Calu3 (cell line): ENCODE measurements at regions not wholly inside any gene's neighbourhood (a gene's known extent, or its start where the extent isn't known, plus 50 kb on each side); places are given as distances from the start of the nearest gene placed in this dataset.
"Not testable (repeated sequence)": the region's sequence is repeated elsewhere in the genome, so short reads cannot be mapped to it uniquely, and the experiment has no call there.

Experiments
- BruUV-seq: library from RNA; stranded (reverse); fragments of 400-500 nt; replicated peaks from 2 replicates; lab custom pipeline; 2021; lab: Mats Ljungman, UMichigan
- CTCF ChIA-PET: fragments of 300-600 bp; sonication (Branson Sonifier 250); formaldehyde crosslinking; loops from one replicate; lab custom pipeline; 2022; ENCODE audit warnings: antibody characterized with exemption; lab: Charles Lee
- DNase-seq: peaks from one replicate; pipeline ENCODE4 v3.0.0; 2022
- H3K27ac Mint-ChIP-seq: one replicate; pipeline ENCODE4 v1.8.0; 2022; ENCODE audit warnings: mixed read lengths; ENCODE audit not compliant: unreplicated experiment
- H3K27me3 Mint-ChIP-seq: one replicate; pipeline ENCODE4 v1.8.0; 2022; ENCODE audit warnings: mixed read lengths; ENCODE audit not compliant: unreplicated experiment
- H3K36me3 Mint-ChIP-seq: one replicate; pipeline ENCODE4 v1.8.0; 2022; ENCODE audit warnings: mild to moderate bottlenecking, moderate library complexity, mixed read lengths; ENCODE audit not compliant: insufficient read depth, unreplicated experiment
- H3K4me1 Mint-ChIP-seq: one replicate; pipeline ENCODE4 v1.8.0; 2022; ENCODE audit warnings: mild to moderate bottlenecking, low read depth, mixed read lengths; ENCODE audit not compliant: unreplicated experiment
- H3K4me3 Mint-ChIP-seq: one replicate; pipeline ENCODE4 v1.8.0; 2022; ENCODE audit warnings: mild to moderate bottlenecking, low read depth, moderate library complexity, mixed read lengths; ENCODE audit not compliant: unreplicated experiment
- H3K9me3 Mint-ChIP-seq: one replicate; pipeline ENCODE4 v1.8.0; 2022; ENCODE audit warnings: low read depth, mixed read lengths; ENCODE audit not compliant: unreplicated experiment
- CTCF ChIP-seq: fragments of 200-600 bp; IDR thresholded peaks from one replicate; pipeline ENCODE4 v1.8.0; 2022; ENCODE audit warnings: antibody characterized with exemption; ENCODE audit not compliant: unreplicated experiment
- intact Hi-C: fragments of 100-400 bp; cut with micrococcal nuclease; formaldehyde crosslinking; loops from one replicate; pipeline ENCODE4 v1.10.0; 2022; ENCODE audit not compliant: unreplicated experiment

GRCh38 chr6:141463237-141463977, 669.3 kb upstream of the GJE1 start:
- H3K27ac Mint-ChIP-seq, result no peak overlapping the region
- no TSS peak for BruUV-seq
- no peaks in the 10 kb centered on the region for H3K4me1 Mint-ChIP-seq
- DNase-seq, result no peak
- CTCF ChIA-PET, result no interaction called here
- no peak for TF ChIP-seq CTCF
- H3K27me3 Mint-ChIP-seq, result no peaks in the 10 kb centered on the region
- H3K9me3 Mint-ChIP-seq, result no peaks in the 10 kb centered on the region
- intact Hi-C loops, result no loop called here
- H3K4me3 Mint-ChIP-seq, result no peak overlapping the region
- H3K36me3 Mint-ChIP-seq, result no peaks in the 10 kb centered on the region

GRCh38 chr6:141460743-141461484, 671.8 kb upstream of the GJE1 start:
- no peak overlapping the region for H3K4me3 Mint-ChIP-seq
- H3K9me3 Mint-ChIP-seq, result no peaks in the 10 kb centered on the region
- no peaks in the 10 kb centered on the region for H3K4me1 Mint-ChIP-seq
- TF ChIP-seq CTCF, result no peak
- CTCF ChIA-PET, result no interaction called here
- DNase-seq, result no peak
- no peaks in the 10 kb centered on the region for H3K36me3 Mint-ChIP-seq
- intact Hi-C loops, result no loop called here
- H3K27me3 Mint-ChIP-seq, result no peaks in the 10 kb centered on the region
- no peak overlapping the region for H3K27ac Mint-ChIP-seq
- no TSS peak for BruUV-seq

GRCh38 chr6:141460245-141460644, 672.5 kb upstream of the GJE1 start:
- intact Hi-C loops, DNase-seq, H3K27ac Mint-ChIP-seq, H3K36me3 Mint-ChIP-seq, BruUV-seq, H3K4me1 Mint-ChIP-seq, H3K9me3 Mint-ChIP-seq, H3K4me3 Mint-ChIP-seq, H3K27me3 Mint-ChIP-seq, CTCF ChIA-PET: not testable (repeated sequence)

GRCh38 chr6:141457984-141458383, 674.7 kb upstream of the GJE1 start:
- BruUV-seq, DNase-seq, H3K9me3 Mint-ChIP-seq, intact Hi-C loops, H3K27ac Mint-ChIP-seq, H3K27me3 Mint-ChIP-seq, H3K36me3 Mint-ChIP-seq, H3K4me1 Mint-ChIP-seq, CTCF ChIA-PET, H3K4me3 Mint-ChIP-seq: not testable (repeated sequence)

- Mint-ChIP-seq H3K36me3 (no peaks in the 10 kb centered on the region), H3K27ac (no peak overlapping the region), H3K4me1 (no peaks in the 10 kb centered on the region), H3K27me3 (no peaks in the 10 kb centered on the region), H3K4me3 (no peak overlapping the region), H3K9me3 (no peaks in the 10 kb centered on the region)
- BruUV-seq, result no TSS peak
- CTCF ChIA-PET, result no interaction called here
- no peak for TF ChIP-seq CTCF
- intact Hi-C loops, result no loop called here
- no peak for DNase-seq
Measured at GRCh38 chr6:141452354-141452686, 680.4 kb upstream of the GJE1 start.
